HEK293T (cell line): ENCODE measurements at regions not wholly inside any gene's neighbourhood (a gene's known extent, or its start where the extent isn't known, plus 50 kb on each side); places are given as distances from the start of the nearest gene placed in this dataset.

Experiments
- CTCF ChIA-PET: fragments of 350-600 bp; formaldehyde crosslinking; extraction: SDS; loops from one replicate; lab custom pipeline; 2021; ENCODE audit warnings: antibody characterized with exemption, inconsistent platforms; lab: Yijun Ruan, JAX
- POLR2A ChIA-PET: fragments of 350-600 bp; formaldehyde crosslinking; extraction: SDS; loops from one replicate; lab custom pipeline; 2020; ENCODE audit warnings: antibody characterized with exemption, inconsistent platforms; lab: Yijun Ruan, JAX
- DNase-seq: peaks from one replicate; pipeline ENCODE4 v3.0.0; 2012; ENCODE audit warnings: mixed read lengths; ENCODE audit errors: extremely low spot score
- ARNT ChIP-seq: fragments of 450-650 bp; IDR thresholded peaks from 2 replicates; pipeline ENCODE4 v1.6.1; 2017; ENCODE audit warnings: mild to moderate bottlenecking
- BHLHE40 ChIP-seq: fragments of 450-650 bp; IDR thresholded peaks from 2 replicates; pipeline ENCODE4 v1.6.1; 2016; ENCODE audit warnings: mild to moderate bottlenecking, moderate library complexity, borderline replicate concordance
- CTBP1 ChIP-seq: fragments of 450-650 bp; IDR thresholded peaks from 2 replicates; pipeline ENCODE4 v1.6.1; 2016; ENCODE audit warnings: borderline replicate concordance
- ELF4 ChIP-seq: fragments of 450-650 bp; IDR thresholded peaks from 2 replicates; pipeline ENCODE4 v1.6.1; 2017; ENCODE audit warnings: antibody characterized with exemption
- FOXA1 ChIP-seq: fragments of 450-650 bp; IDR thresholded peaks from 2 replicates; pipeline ENCODE4 v1.6.1; 2016; ENCODE audit warnings: mild to moderate bottlenecking
- FOXK2 ChIP-seq: fragments of 450-650 bp; IDR thresholded peaks from 2 replicates; pipeline ENCODE4 v1.6.1; 2016; ENCODE audit warnings: mild to moderate bottlenecking
- FOXM1 ChIP-seq: fragments of 450-650 bp; IDR thresholded peaks from 2 replicates; pipeline ENCODE4 v1.6.1; 2017; ENCODE audit warnings: mild to moderate bottlenecking, borderline replicate concordance
- HDGF ChIP-seq: fragments of 450-650 bp; IDR thresholded peaks from 2 replicates; pipeline ENCODE4 v1.6.1; 2017; ENCODE audit warnings: antibody characterized with exemption, borderline replicate concordance
- L3MBTL2 ChIP-seq: fragments of 450-650 bp; conservative IDR thresholded peaks from 2 replicates; pipeline ENCODE4 v1.6.1; 2016; ENCODE audit warnings: mild to moderate bottlenecking
- LEF1 ChIP-seq: fragments of 450-650 bp; IDR thresholded peaks from 2 replicates; pipeline ENCODE4 v1.6.1; 2017; ENCODE audit warnings: mild to moderate bottlenecking, borderline replicate concordance
- NFRKB ChIP-seq: fragments of 450-650 bp; IDR thresholded peaks from 2 replicates; pipeline ENCODE4 v1.6.1; 2016; ENCODE audit warnings: mild to moderate bottlenecking, moderate library complexity
- PKNOX1 ChIP-seq: fragments of 450-650 bp; IDR thresholded peaks from 2 replicates; pipeline ENCODE4 v1.6.1; 2016
- SP1 ChIP-seq: fragments of 450-650 bp; IDR thresholded peaks from 2 replicates; pipeline ENCODE4 v1.6.1; 2017
- SUZ12 ChIP-seq: fragments of 450-650 bp; IDR thresholded peaks from 2 replicates; pipeline ENCODE4 v1.6.1; 2016; ENCODE audit warnings: mild to moderate bottlenecking
- TARDBP ChIP-seq: fragments of 450-650 bp; IDR thresholded peaks from 2 replicates; pipeline ENCODE4 v1.6.1; 2016
- ZNF384 ChIP-seq: fragments of 450-650 bp; IDR thresholded peaks from 2 replicates; pipeline ENCODE4 v1.6.1; 2016

DNA sequence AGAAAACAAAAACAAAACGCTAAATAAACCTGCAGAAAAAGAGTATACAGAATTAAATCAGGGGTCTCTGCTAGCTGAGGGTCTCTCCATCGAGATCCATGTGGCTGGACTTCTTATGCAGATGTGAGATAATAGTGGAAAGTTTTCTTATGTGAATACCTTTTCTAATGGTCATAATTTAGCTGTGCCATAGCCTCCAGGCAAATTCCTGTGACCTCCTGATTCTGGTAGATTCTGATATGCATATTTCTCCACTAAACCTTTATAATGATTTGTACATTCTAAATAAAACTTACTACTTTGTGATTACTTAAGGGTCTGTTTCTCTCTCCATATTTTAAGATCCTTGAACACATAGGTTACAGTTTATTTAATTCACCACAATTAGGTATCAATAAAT lies 1002.6 kb downstream of the GALC start:
- CTCF ChIA-PET = no interaction called here
- TF ChIP-seq ARNT = no peak
- no peak for TF ChIP-seq HDGF
- TF ChIP-seq SP1 = no peak
- no peak for TF ChIP-seq ZNF384
- TF ChIP-seq TARDBP = no peak
- TF ChIP-seq FOXA1 = no peak
- TF ChIP-seq ELF4 = no peak
- no peak for TF ChIP-seq BHLHE40
- TF ChIP-seq PKNOX1 = no peak
- TF ChIP-seq FOXM1 = no peak
- no peak for TF ChIP-seq L3MBTL2
- TF ChIP-seq CTBP1 = no peak
- no peak for TF ChIP-seq LEF1
- no peak for TF ChIP-seq SUZ12
- TF ChIP-seq FOXK2 = no peak
- TF ChIP-seq NFRKB = no peak

DNA sequence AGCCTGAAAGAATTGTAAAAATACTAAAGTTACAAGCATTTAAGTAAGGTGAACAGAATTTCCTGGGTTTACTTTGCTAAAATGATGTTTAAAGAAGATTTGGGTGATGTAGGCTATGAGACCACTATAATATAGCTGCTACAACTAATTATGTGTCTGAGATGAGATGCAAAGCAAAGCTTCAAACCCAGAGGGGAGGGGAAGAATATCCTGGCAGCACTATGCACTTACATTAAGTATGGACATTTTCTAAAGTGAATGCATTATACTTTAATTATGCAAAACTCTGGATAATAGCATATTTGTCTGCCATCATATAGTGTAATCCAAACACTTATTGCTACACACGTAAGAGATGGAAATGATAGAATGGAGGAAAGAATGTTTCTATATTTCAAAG lies 1003.7 kb downstream of the GALC start:
- ChIA-PET CTCF (no interaction called here), POLR2A (no interaction called here)
- no peak for DNase-seq
- TF ChIP-seq BHLHE40 (no peak), L3MBTL2 (no peak), CTBP1 (no peak), NFRKB (no peak), HDGF (no peak), ZNF384 (no peak), SP1 (no peak)

More for the DNA sequence above, 1002.6 kb downstream of the GALC start:
- POLR2A ChIA-PET = no interaction called here
- no peak for DNase-seq

- TF ChIP-seq ELF4 (no peak), L3MBTL2 (no peak), FOXM1 (no peak), TARDBP (no peak), SP1 (no peak), PKNOX1 (no peak), NFRKB (no peak)
- DNase-seq = no peak
- CTCF ChIA-PET = no interaction called here
- POLR2A ChIA-PET = no interaction called here
Observed at GRCh38 chr14:86987966-86988365, 1005.0 kb downstream of the GALC start.

DNA sequence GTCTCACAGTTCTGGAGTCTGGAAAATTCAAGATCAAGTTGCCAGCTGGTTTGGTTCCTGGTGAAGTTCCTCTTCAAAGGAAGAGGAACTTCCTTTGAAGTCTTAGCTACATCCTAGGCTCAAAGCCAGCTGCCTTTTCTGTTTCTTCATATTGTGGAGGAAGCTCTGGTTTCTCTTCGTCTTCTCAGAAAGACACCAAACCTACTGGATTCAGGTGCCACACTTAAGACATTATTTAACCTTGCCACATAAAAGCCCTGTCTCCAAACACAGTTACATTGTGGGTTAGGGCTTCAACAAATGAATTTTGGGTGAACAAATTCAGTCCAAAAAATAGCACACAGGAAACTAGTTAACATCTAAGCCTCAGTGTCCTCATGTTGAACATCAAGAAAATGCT lies 1019.8 kb downstream of the GALC start:
- TF ChIP-seq ZNF384 = no peak
- no peak for TF ChIP-seq BHLHE40
- no peak for TF ChIP-seq TARDBP
- TF ChIP-seq PKNOX1 = no peak
- TF ChIP-seq HDGF = no peak
- no peak for TF ChIP-seq ARNT
- TF ChIP-seq ELF4 = no peak
- no peak for TF ChIP-seq NFRKB
- no peak for TF ChIP-seq LEF1
- TF ChIP-seq SP1 = no peak
- no peak for TF ChIP-seq FOXK2
- TF ChIP-seq FOXM1 = no peak
- no peak for TF ChIP-seq SUZ12
- DNase-seq = no peak
- CTCF ChIA-PET = no interaction called here
- POLR2A ChIA-PET = no interaction called here

- POLR2A ChIA-PET = no interaction called here
- TF ChIP-seq TARDBP (no peak), FOXA1 (no peak), ZNF384 (no peak), LEF1 (no peak), FOXM1 (no peak), HDGF (no peak), SUZ12 (no peak), CTBP1 (no peak), FOXK2 (no peak), ARNT (no peak), SP1 (no peak), PKNOX1 (no peak), BHLHE40 (no peak), L3MBTL2 (no peak), ELF4 (no peak), NFRKB (no peak)
- CTCF ChIA-PET = interaction anchor here (0.6 kb wide), 1 partner anchor 412 kb away, joined by 12 read pairs; no protein-coding TSS in a partner anchor
- DNase-seq = no peak
Observed at GRCh38 chr14:86971292-86971691, 1021.7 kb downstream of the GALC start.
